H1 (cell line): ENCODE measurements at regions not wholly inside any gene's neighbourhood (a gene's known extent, or its start where the extent isn't known, plus 50 kb on each side); places are given as distances from the start of the nearest gene placed in this dataset.

Experiments
- CTCF ChIA-PET: fragments of 300-600 bp; sonication (Branson Sonifier 250); formaldehyde crosslinking; loops from one replicate; lab custom pipeline; 2021; ENCODE audit not compliant: partially characterized antibody; lab: Charles Lee
- POLR2A ChIA-PET: fragments of 300-600 bp; sonication (Branson Sonifier 250); formaldehyde crosslinking; loops from one replicate; lab custom pipeline; 2021; ENCODE audit warnings: inconsistent platforms; ENCODE audit not compliant: partially characterized antibody; lab: Charles Lee
- DNase-seq, 2 experiments: peaks; one replicate each; pipeline versions ENCODE4 v3.0.0 to v3.0.0-alpha.2; 2010 to 2022; ENCODE audit warnings: low spot score in 2 of 2, low read depth in 1 of 2, mixed read lengths in 1 of 2
- FAIRE-seq: peaks from 2 replicates; lab custom pipeline; 2011; peaks lifted over from hg19 to GRCh38; lab: Jason Lieb, UNC
- H2AFZ ChIP-seq: 2 replicates; pipeline ENCODE4 v1.8.1; 2012; ENCODE audit warnings: low read length, inconsistent platforms
- H2AK5ac ChIP-seq: 2 replicates; pipeline ENCODE4 v1.6.1; 2013; ENCODE audit warnings: low read depth, low read length
- H2BK120ac ChIP-seq: replicated peaks from 2 replicates; pipeline ENCODE3; 2013; ENCODE audit warnings: low read depth, low read length, inconsistent platforms
- H2BK12ac ChIP-seq: 2 replicates; pipeline ENCODE4 v1.6.1; 2013; ENCODE audit warnings: low read depth, low read length
- H2BK15ac ChIP-seq: 2 replicates; pipeline ENCODE4 v1.6.1; 2013; ENCODE audit warnings: low read length
- H2BK20ac ChIP-seq: 2 replicates; pipeline ENCODE4 v1.6.1; 2013; ENCODE audit warnings: low read length
- H2BK5ac ChIP-seq: 2 replicates; pipeline ENCODE4 v1.6.1; 2013; ENCODE audit warnings: low read depth, low read length
- H3K14ac ChIP-seq: 2 replicates; pipeline ENCODE4 v1.6.1; 2013; ENCODE audit warnings: inconsistent platforms; ENCODE audit not compliant: insufficient read length
- H3K18ac ChIP-seq: 2 replicates; pipeline ENCODE4 v1.6.1; 2013; ENCODE audit warnings: low read length; ENCODE audit errors: extremely low read depth
- H3K23ac ChIP-seq: 2 replicates; pipeline ENCODE4 v1.6.1; 2013; ENCODE audit warnings: inconsistent platforms; ENCODE audit not compliant: insufficient read length
- H3K23me2 ChIP-seq: 2 replicates; pipeline ENCODE4 v1.6.1; 2013; ENCODE audit warnings: low read depth, low read length
- H3K27ac ChIP-seq: 2 replicates; pipeline ENCODE4 v1.6.1; 2011; ENCODE audit warnings: low read depth, low read length, inconsistent platforms
- H3K27me3 ChIP-seq, 4 experiments: replicated peaks in 1 of 4; 1 replicate in 1 of 4; 2 replicates in 3 of 4; pipeline versions ENCODE4 v1.6.1 to v1.8.1; 2011 to 2013; ENCODE audit warnings: low read length in 3 of 4, mild to moderate bottlenecking in 3 of 4, inconsistent platforms in 2 of 4, mixed read lengths in 2 of 4, moderate library complexity in 1 of 4; ENCODE audit not compliant: control insufficient read depth in 3 of 4, insufficient read depth in 3 of 4; ENCODE audit errors: extremely low read depth in 1 of 4
- H3K36me3 ChIP-seq, 4 experiments: 2 replicates each; pipeline versions ENCODE4 v1.6.1 to v1.8.1; 2011 to 2013; ENCODE audit warnings: mild to moderate bottlenecking in 4 of 4, low read length in 3 of 4, moderate library complexity in 2 of 4, control low read depth in 1 of 4, inconsistent platforms in 1 of 4; ENCODE audit not compliant: insufficient read depth in 4 of 4, control insufficient read depth in 2 of 4
- H3K4ac ChIP-seq: replicated peaks from 2 replicates; pipeline ENCODE3; 2013; ENCODE audit warnings: low read length, low read depth, mixed read lengths, inconsistent platforms; ENCODE audit not compliant: insufficient read length
- H3K4me1 ChIP-seq, 4 experiments: replicated peaks in 1 of 4; 1 replicate in 1 of 4; 2 replicates in 3 of 4; pipeline versions ENCODE4 v1.6.1 to v1.8.1; 2011 to 2013; ENCODE audit warnings: low read length in 3 of 4, inconsistent platforms in 2 of 4, mixed read lengths in 1 of 4; ENCODE audit not compliant: insufficient read depth in 4 of 4, control insufficient read depth in 3 of 4
- H3K4me2 ChIP-seq, 2 experiments: 2 replicates each; pipeline versions ENCODE4 v1.6.1 to v1.8.1; 2011 to 2013; ENCODE audit warnings: low read depth in 2 of 2, low read length in 2 of 2, control low read depth in 1 of 2, inconsistent platforms in 1 of 2, mild to moderate bottlenecking in 1 of 2; ENCODE audit not compliant: insufficient read depth in 1 of 2
- H3K4me3 ChIP-seq, 4 experiments: fragments of 200-600, 300-600 bp in 1 of 4; sonication (generic), shearing (Covaris generic), sonication (Bioruptor Twin) in 1 of 4; 2 replicates each; pipeline versions ENCODE4 v1.5.1 to v1.8.1; 2011 to 2016; ENCODE audit warnings: low read length in 4 of 4, low read depth in 3 of 4, control low read depth in 2 of 4, inconsistent platforms in 2 of 4, mild to moderate bottlenecking in 2 of 4, mixed read lengths in 1 of 4, moderate library complexity in 1 of 4; ENCODE audit not compliant: insufficient read depth in 2 of 4; ENCODE audit errors: extremely low read depth in 1 of 4
- H3K56ac ChIP-seq: replicated peaks from 2 replicates; pipeline ENCODE3; 2013; ENCODE audit warnings: low read depth, mild to moderate bottlenecking, mixed read lengths, low read length, inconsistent platforms; ENCODE audit not compliant: insufficient read length
- H3K79me1 ChIP-seq: 2 replicates; pipeline ENCODE4 v1.6.1; 2013; ENCODE audit warnings: low read depth, low read length, control low read depth
- H3K79me2 ChIP-seq, 2 experiments: 2 replicates each; pipeline versions ENCODE4 v1.6.1 to v1.8.1; 2012 to 2013; ENCODE audit warnings: low read length in 2 of 2, mild to moderate bottlenecking in 2 of 2, inconsistent platforms in 1 of 2; ENCODE audit not compliant: insufficient read depth in 2 of 2, control insufficient read depth in 1 of 2
- H3K9ac ChIP-seq, 4 experiments: replicated peaks in 1 of 4; 1 replicate in 1 of 4; 2 replicates in 3 of 4; pipeline versions ENCODE4 v1.6.1 to v1.8.1; 2011 to 2013; ENCODE audit warnings: low read depth in 3 of 4, low read length in 3 of 4, control low read depth in 2 of 4, mild to moderate bottlenecking in 2 of 4, moderate library complexity in 2 of 4, inconsistent platforms in 1 of 4; ENCODE audit errors: extremely low read depth in 1 of 4
- H3K9me3 ChIP-seq, 2 experiments: 2 replicates each; pipeline versions ENCODE4 v1.6.1 to v1.8.1; 2012 to 2013; ENCODE audit warnings: mild to moderate bottlenecking in 2 of 2, moderate library complexity in 2 of 2, control low read depth in 1 of 2, inconsistent platforms in 1 of 2, low read depth in 1 of 2, low read length in 1 of 2, mixed read lengths in 1 of 2; ENCODE audit not compliant: insufficient read depth in 2 of 2
- H4K20me1 ChIP-seq, 2 experiments: replicated peaks in 1 of 2; 2 replicates each; pipeline versions ENCODE3 to v1.8.1; 2011 to 2013; ENCODE audit warnings: inconsistent platforms in 2 of 2, low read length in 2 of 2, mild to moderate bottlenecking in 1 of 2; ENCODE audit not compliant: insufficient read depth in 2 of 2, control insufficient read depth in 1 of 2
- H4K5ac ChIP-seq: 2 replicates; pipeline ENCODE4 v1.6.1; 2013; ENCODE audit warnings: low read length, low read depth, mixed read lengths, inconsistent platforms; ENCODE audit not compliant: insufficient read length
- H4K8ac ChIP-seq: 2 replicates; pipeline ENCODE4 v1.8.0; 2013; ENCODE audit warnings: mild to moderate bottlenecking, moderate library complexity, low read length, inconsistent platforms; ENCODE audit not compliant: insufficient read depth; ENCODE audit errors: extremely low read depth
- H4K91ac ChIP-seq: replicated peaks from 2 replicates; pipeline ENCODE3; 2013; ENCODE audit warnings: low read length, mixed read lengths, inconsistent platforms; ENCODE audit not compliant: insufficient read length
- CREB1 ChIP-seq: IDR thresholded peaks from 2 replicates; pipeline ENCODE4 v1.6.1; 2012; ENCODE audit warnings: inconsistent platforms
- EP300 ChIP-seq, 2 experiments: IDR thresholded peaks; 1 replicate in 1 of 2; 2 replicates in 1 of 2; pipeline ENCODE4 v1.6.1; 2011 to 2012; ENCODE audit warnings: low read depth in 2 of 2, low read length in 2 of 2, mild to moderate bottlenecking in 2 of 2, borderline replicate concordance in 1 of 2, inconsistent platforms in 1 of 2, moderate library complexity in 1 of 2
- SIX5 ChIP-seq: IDR thresholded peaks from 2 replicates; pipeline ENCODE4 v1.6.1; 2011; ENCODE audit warnings: mild to moderate bottlenecking, low read depth, low read length
- SP1 ChIP-seq: IDR thresholded peaks from 2 replicates; pipeline ENCODE4 v1.6.1; 2011; ENCODE audit warnings: low read depth, low read length
- SP4 ChIP-seq: IDR thresholded peaks from 2 replicates; pipeline ENCODE4 v1.6.1; 2012; ENCODE audit warnings: low read length, inconsistent platforms
- SUZ12 ChIP-seq: fragments of 200-600 bp; sonication (generic); IDR thresholded peaks from 2 replicates; pipeline ENCODE4 v1.6.1; 2012; ENCODE audit warnings: mild to moderate bottlenecking, inconsistent platforms, low read length, moderate library complexity, mixed read lengths
- WGBS, 2 experiments: shearing (Covaris generic) in 1 of 2; methylation state at CpG; one replicate each; pipeline versions ENCODE4 v1.1.6 to v1.1.7; 2013 to 2015; ENCODE audit warnings: low lambda C conversion rate in 2 of 2, mixed read lengths in 2 of 2, inconsistent platforms in 1 of 2, low coverage in 1 of 2, missing lambda C conversion rate in 1 of 2; ENCODE audit not compliant: insufficient replicate concordance in 2 of 2, insufficient coverage in 1 of 2, insufficient read length in 1 of 2; ENCODE audit errors: extremely low coverage in 1 of 2, missing lambda C conversion rate in 1 of 2; 5-methylcytosine and 5-hydroxymethylcytosine counted together
- TF ChIP-seq, protein P1 (sequence below): IDR thresholded peaks from 2 replicates; pipeline ENCODE4 v1.6.1; 2011; ENCODE audit warnings: low read depth, mild to moderate bottlenecking, low read length; ENCODE audit not compliant: insufficient read depth

DNA sequence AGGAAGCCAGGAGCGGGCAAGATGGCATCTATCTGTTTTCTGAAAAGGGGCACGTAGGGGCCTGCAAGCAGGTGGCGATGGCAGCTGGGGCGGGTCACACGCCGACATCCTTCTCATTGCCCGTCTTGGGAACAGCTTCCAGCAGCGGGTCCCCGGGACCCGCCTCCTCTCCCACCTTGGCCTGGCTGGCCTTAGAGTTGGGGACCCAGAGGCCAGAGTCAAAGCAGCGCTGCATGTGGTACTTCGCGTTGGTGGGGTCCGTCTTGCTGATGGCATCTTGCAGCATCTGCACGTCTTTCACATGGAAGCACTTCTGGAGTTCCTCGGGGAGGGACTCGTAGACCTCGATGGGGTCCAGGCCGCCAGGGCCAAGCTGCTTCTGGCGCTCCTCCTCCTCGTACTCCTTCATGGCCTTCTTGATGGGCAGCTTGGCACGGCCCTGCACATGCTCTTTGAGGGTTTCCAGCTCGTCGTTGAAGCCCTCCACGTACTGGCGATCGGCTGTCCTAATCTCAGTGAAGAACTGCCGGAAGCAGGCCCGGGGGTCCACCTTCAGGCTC lies 127.6 kb upstream of the CLINT1 start:
- no peak for FAIRE-seq
- POLR2A ChIA-PET = interaction anchor here (0.7 kb wide), 1 partner anchor 8 kb away, joined by 3 read pairs; no protein-coding TSS in a partner anchor
- no peak overlapping the region for H3K18ac ChIP-seq

More for the DNA sequence above, 127.6 kb upstream of the CLINT1 start:
- CTCF ChIA-PET = interaction anchor here (0.7 to 1.4 kb wide), 5 partner anchors 10 to 157 kb away, joined by 3 to 6 read pairs (median 3); no protein-coding TSS in a partner anchor
- no peak overlapping the region for H4K8ac ChIP-seq
- no peak overlapping the region; the same call in 1 of the 2 replicates for H2AFZ ChIP-seq
- H3K79me1 ChIP-seq = no peaks in the 10 kb centered on the region
- H4K5ac ChIP-seq = no peak overlapping the region
- H3K9me3 ChIP-seq = peaks cover 0 to 5% of the 10 kb centered on the region in 2 experiments; a peak in 1 of 4 replicates
- H2BK120ac ChIP-seq = no peak overlapping the region
- H2AK5ac ChIP-seq = no peak overlapping the region
- H3K23ac ChIP-seq = no peak overlapping the region
- no peaks in the 10 kb centered on the region for H4K20me1 ChIP-seq
- H3K4me2 ChIP-seq = no peak overlapping the region
- H4K91ac ChIP-seq = no peak overlapping the region
- no peaks in the 10 kb centered on the region for H3K4me1 ChIP-seq
- no peak for TF ChIP-seq SUZ12
- TF ChIP-seq, protein P1, sequence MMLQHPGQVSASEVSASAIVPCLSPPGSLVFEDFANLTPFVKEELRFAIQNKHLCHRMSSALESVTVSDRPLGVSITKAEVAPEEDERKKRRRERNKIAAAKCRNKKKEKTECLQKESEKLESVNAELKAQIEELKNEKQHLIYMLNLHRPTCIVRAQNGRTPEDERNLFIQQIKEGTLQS = no peak
- TF ChIP-seq SP4 = no peak
- TF ChIP-seq SP1 = no peak
- TF ChIP-seq EP300 (IDR thresholded peaks at IDR 0.05; ENCODE audit: borderline replicate concordance in 1 of 2, low read depth in 2 of 2, low read length in 2 of 2) = no peak
- TF ChIP-seq SIX5 = no peak
- TF ChIP-seq CREB1 = no peak
- H3K4ac ChIP-seq = no peak overlapping the region
- 97% methylated on average over 22 of the region's 29 CpGs; no CpG with 5 or more reads in 1 of the 2 experiments for WGBS, 2 experiments
- H3K36me3 ChIP-seq = no peaks in the 10 kb centered on the region
- H3K27me3 ChIP-seq = no peaks in the 10 kb centered on the region
- no peak overlapping the region for H2BK12ac ChIP-seq
- H3K4me3 ChIP-seq = no peak overlapping the region
- no peak overlapping the region for H2BK15ac ChIP-seq
- H2BK5ac ChIP-seq = no peak overlapping the region
- H2BK20ac ChIP-seq = no peak overlapping the region
- no peaks in the 10 kb centered on the region for H3K79me2 ChIP-seq
- H3K23me2 ChIP-seq = no peaks in the 10 kb centered on the region
- H3K9ac ChIP-seq = no peak overlapping the region
- no peak overlapping the region for H3K14ac ChIP-seq
- H3K27ac ChIP-seq = no peak overlapping the region
- DNase-seq = no peak
- no peak overlapping the region for H3K56ac ChIP-seq
